ENCODE measurements at regions not wholly inside any gene's neighbourhood (a gene's known extent, or its start where the extent isn't known, plus 50 kb on each side); places are given as distances from the start of the nearest gene placed in this dataset.

GRCh38 chr3:84082726-84083125 is 876.1 kb upstream of the CADM2 start:
- no peak for TF ChIP-seq YY2 (tag by site-specific recombination; IDR thresholded peaks at IDR 0.05)
- TF ChIP-seq ZNF354C (tag by site-specific recombination; IDR thresholded peaks at IDR 0.05; ENCODE audit: borderline replicate concordance, low read depth) = no peak
- no peak for TF ChIP-seq ZNF645 (tag by site-specific recombination; IDR thresholded peaks at IDR 0.05)
- no peak for TF ChIP-seq ZSCAN30 (tag by site-specific recombination; IDR thresholded peaks at IDR 0.05)
- TF ChIP-seq HOXA7 (CRISPR knock-in tag; IDR thresholded peaks at IDR 0.05; ENCODE audit: borderline replicate concordance) = no peak
- TF ChIP-seq PRDM2 (tag by site-specific recombination; IDR thresholded peaks at IDR 0.05; ENCODE audit: borderline replicate concordance) = no peak
- no peak for TF ChIP-seq ZNF404 (tag by site-specific recombination; IDR thresholded peaks at IDR 0.05)
- no peak for TF ChIP-seq ZNF16 (tag by site-specific recombination; IDR thresholded peaks at IDR 0.05; ENCODE audit: low read depth)
- no peak for TF ChIP-seq TSHZ1 (tag by site-specific recombination; IDR thresholded peaks at IDR 0.05; ENCODE audit: borderline replicate concordance)
- TF ChIP-seq GFI1B (tag by site-specific recombination; IDR thresholded peaks at IDR 0.05) = no peak
- TF ChIP-seq ZNF426 (tag by site-specific recombination; IDR thresholded peaks at IDR 0.05) = no peak
- TF ChIP-seq ZNF114 (tag by site-specific recombination; IDR thresholded peaks at IDR 0.05) = no peak
- TF ChIP-seq ZNF560 (tag by site-specific recombination; IDR thresholded peaks at IDR 0.05; ENCODE audit: borderline replicate concordance) = no peak
- TF ChIP-seq ZNF223 (tag by site-specific recombination; IDR thresholded peaks at IDR 0.05) = no peak
- TF ChIP-seq MZF1 (tag by site-specific recombination; IDR thresholded peaks at IDR 0.05; ENCODE audit: borderline replicate concordance) = no peak
- no peak for TF ChIP-seq ZNF561 (tag by site-specific recombination; IDR thresholded peaks at IDR 0.05; ENCODE audit: borderline replicate concordance)
- no peak overlapping the region for H3K4me3 ChIP-seq (ENCODE audit: low read depth, low read length)
- no peaks in the 10 kb centered on the region for H3K4me1 ChIP-seq (ENCODE audit: control insufficient read depth, insufficient read depth, low read length)
- H3K27ac ChIP-seq (ENCODE audit: extremely low read depth, low read depth, low read length) = no peak overlapping the region
- H3K36me3 ChIP-seq (ENCODE audit: control insufficient read depth in 2 of 2, insufficient read depth in 1 of 2, low read length in 2 of 2) = no peaks in the 10 kb centered on the region
- ChIA-PET CTCF (no interaction called here), POLR2A (no interaction called here)
- H3K9me3 ChIP-seq (ENCODE audit: control insufficient read depth, insufficient read depth, low read depth, low read length) = no peaks in the 10 kb centered on the region

All from HEK293 (cell line).